ENCODE measurements at regions not wholly inside any gene's neighbourhood (a gene's known extent, or its start where the extent isn't known, plus 50 kb on each side); places are given as distances from the start of the nearest gene placed in this dataset.

GRCh38 chr16:51698647-51699046, 547.6 kb upstream of the SALL1 start:
- no peak for TF ChIP-seq POLR2AphosphoS5 (IDR thresholded peaks at IDR 0.05)
- TF ChIP-seq POLR2A (IDR thresholded peaks at IDR 0.05) = no peak
- TF ChIP-seq CTCF (IDR thresholded peaks at IDR 0.05 in 8 of 11, conservative IDR thresholded peaks at IDR 0.05 in 3 of 11) = no peak
- no peak overlapping the region for H3K4me3 ChIP-seq

DNA sequence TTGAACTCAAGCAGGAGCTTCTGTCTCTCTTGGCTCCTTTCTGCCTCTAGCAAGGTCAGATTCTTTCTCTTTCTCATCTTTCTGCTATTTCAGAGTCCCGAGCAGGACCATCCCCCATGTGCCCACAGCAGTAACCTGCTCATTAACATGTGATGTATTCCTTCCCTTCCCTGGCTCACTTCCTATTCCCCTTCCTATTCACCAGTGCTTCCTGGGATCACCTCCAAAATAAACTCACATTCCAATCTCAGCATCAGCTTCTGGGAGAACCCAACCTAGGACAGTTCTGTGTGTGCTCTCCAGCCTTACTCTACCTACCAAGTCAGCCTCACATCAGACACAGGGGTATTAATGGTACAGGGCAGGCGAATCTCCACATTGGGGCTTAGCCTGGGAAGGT, 546.4 kb upstream of the SALL1 start:
- H3K27ac ChIP-seq = no peak overlapping the region
- 49 to 68% (median 55%) methylated on average over 2 of the region's 2 CpGs for WGBS, 5 donors
- no peaks in the 10 kb centered on the region for H3K36me3 ChIP-seq
- DNase-seq = no peak
- H3K4me1 ChIP-seq = no peaks in the 10 kb centered on the region
- no peak overlapping the region for H3K4me3 ChIP-seq
- no peaks in the 10 kb centered on the region for H3K27me3 ChIP-seq (replicated peaks in 1 of 7)
- H3K9me3 ChIP-seq = peaks cover 0 to 44% (median 16%) of the 10 kb centered on the region in 8 donors
- TF ChIP-seq POLR2AphosphoS5 (IDR thresholded peaks at IDR 0.05) (no peak), CTCF (IDR thresholded peaks at IDR 0.05 in 8 of 11, conservative IDR thresholded peaks at IDR 0.05 in 3 of 11) (no peak), POLR2A (IDR thresholded peaks at IDR 0.05) (no peak)
- intact Hi-C loops (cut with DNase I; ENCODE audit: low total_unique reads) = no loop called here

More at GRCh38 chr16:51698647-51699046, 547.6 kb upstream of the SALL1 start:
- Histone ChIP-seq H3K27me3 (replicated peaks in 1 of 7) (no peaks in the 10 kb centered on the region), H3K4me1 (no peaks in the 10 kb centered on the region), H3K36me3 (no peaks in the 10 kb centered on the region), H3K9me3 (peaks cover 0 to 39% (median 15%) of the 10 kb centered on the region in 8 donors), H3K27ac (no peak overlapping the region)
- WGBS, 5 donors = 54 to 73% (median 70%) methylated on average over 2 of the region's 2 CpGs
- intact Hi-C loops (cut with DNase I; ENCODE audit: low total_unique reads) = no loop called here
- DNase-seq = no peak

DNA sequence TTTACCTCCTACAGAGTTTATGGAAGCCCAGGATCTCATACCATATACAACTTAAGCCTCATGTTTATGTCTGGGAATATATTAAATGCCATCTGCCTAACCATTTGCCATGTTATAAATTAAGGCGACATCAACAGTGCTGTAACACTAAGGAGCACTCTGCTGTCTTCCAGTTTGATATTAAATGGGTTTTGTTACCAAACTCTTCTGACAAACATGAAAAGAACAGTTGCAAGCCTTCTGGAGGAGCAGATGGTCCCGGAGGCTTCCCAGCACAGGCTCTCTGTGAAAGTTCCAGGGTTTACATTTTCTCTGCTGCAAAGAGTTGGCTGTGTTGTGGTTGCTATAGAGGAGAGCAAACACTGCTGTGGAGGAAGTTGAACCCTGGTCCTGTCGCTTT, 545.3 kb upstream of the SALL1 start:
- 48 to 60% (median 52%) methylated on average over 3 of the region's 3 CpGs for WGBS, 5 donors
- no peak for DNase-seq
- Histone ChIP-seq H3K27ac (no peak overlapping the region), H3K27me3 (replicated peaks in 1 of 7) (no peaks in the 10 kb centered on the region), H3K9me3 (peaks cover 0 to 47% (median 23%) of the 10 kb centered on the region in 8 donors), H3K4me1 (no peaks in the 10 kb centered on the region), H3K36me3 (no peaks in the 10 kb centered on the region), H3K4me3 (no peak overlapping the region)
- no peak for TF ChIP-seq POLR2AphosphoS5 (IDR thresholded peaks at IDR 0.05)
- TF ChIP-seq CTCF (IDR thresholded peaks at IDR 0.05 in 8 of 11, conservative IDR thresholded peaks at IDR 0.05 in 3 of 11) = no peak
- TF ChIP-seq POLR2A (IDR thresholded peaks at IDR 0.05) = no peak
- intact Hi-C loops (cut with DNase I; ENCODE audit: low total_unique reads) = no loop called here

DNA sequence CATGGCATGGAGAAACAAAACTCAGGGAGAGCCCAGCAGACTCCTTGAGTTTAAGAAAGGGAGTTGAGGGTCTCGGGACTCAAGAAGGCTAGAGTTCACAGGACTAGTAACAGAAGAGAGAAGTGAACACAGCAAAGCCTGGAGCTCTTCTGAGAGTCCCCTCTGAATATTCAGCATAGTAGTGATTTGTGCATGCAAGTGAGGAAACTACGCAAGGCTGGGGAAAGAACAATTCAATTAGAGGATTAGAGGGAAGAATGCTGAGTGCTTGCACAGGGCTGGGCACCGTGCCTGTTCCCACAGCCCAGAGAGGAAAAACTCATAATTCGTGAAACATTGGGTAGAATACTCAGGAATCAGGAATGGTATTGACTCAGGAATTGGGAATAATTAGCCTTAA, 540.0 kb upstream of the SALL1 start:
- no peak overlapping the region for H3K27ac ChIP-seq
- H3K4me3 ChIP-seq = no peak overlapping the region
- peaks cover 0 to 81% (median 42%) of the 10 kb centered on the region in 8 donors for H3K9me3 ChIP-seq
- no peak for TF ChIP-seq CTCF (IDR thresholded peaks at IDR 0.05 in 8 of 11, conservative IDR thresholded peaks at IDR 0.05 in 3 of 11)
- no peak for TF ChIP-seq POLR2A (IDR thresholded peaks at IDR 0.05)
- TF ChIP-seq POLR2AphosphoS5 (IDR thresholded peaks at IDR 0.05) = no peak
- WGBS, 5 donors = 77 to 87% (median 82%) methylated on average over 4 of the region's 4 CpGs
- no peaks in the 10 kb centered on the region for H3K27me3 ChIP-seq (replicated peaks in 1 of 7)
- H3K4me1 ChIP-seq = no peaks in the 10 kb centered on the region
- no peaks in the 10 kb centered on the region for H3K36me3 ChIP-seq
- intact Hi-C loops (cut with DNase I; ENCODE audit: low total_unique reads) = no loop called here
- DNase-seq = no peak
